AG04450 (cell line): ENCODE measurements at regions not wholly inside any gene's neighbourhood (a gene's known extent, or its start where the extent isn't known, plus 50 kb on each side); places are given as distances from the start of the nearest gene placed in this dataset.

ENCODE experiments used
- CTCF ChIA-PET: fragments of 300-600, 350-600 bp; formaldehyde crosslinking; extraction: SDS; loops from one replicate; lab custom pipeline; 2022; ENCODE audit warnings: antibody characterized with exemption, inconsistent platforms; lab: Charles Lee
- POLR2A ChIA-PET: fragments of 350-600 bp; formaldehyde crosslinking; extraction: SDS; loops from one replicate; lab custom pipeline; 2021; ENCODE audit warnings: antibody characterized with exemption, inconsistent platforms; lab: Yijun Ruan, JAX
- DNase-seq: peaks from one replicate; pipeline ENCODE4 v3.0.0-alpha.2; 2011; ENCODE audit warnings: low read depth, low spot score
- H3K27ac ChIP-seq: one replicate; pipeline ENCODE4 v1.5.1; 2012; ENCODE audit warnings: low read depth, low read length, control low read depth
- H3K27me3 ChIP-seq: one replicate; pipeline ENCODE4 v1.6.0; 2012; ENCODE audit warnings: low read length; ENCODE audit not compliant: control insufficient read depth, insufficient read depth
- H3K4me3 ChIP-seq: 2 replicates; pipeline ENCODE4 v1.5.1; 2011; ENCODE audit warnings: mild to moderate bottlenecking, low read depth, low read length, control low read depth
- H3K9me3 ChIP-seq: 2 replicates; pipeline ENCODE4 v1.5.1; 2012; ENCODE audit warnings: low read length; ENCODE audit not compliant: control insufficient read depth, insufficient read depth
- TF ChIP-seq, protein P1 (sequence below): IDR thresholded peaks from 2 replicates; pipeline ENCODE4 v1.5.1; 2011; ENCODE audit warnings: low read depth, low read length, control low read depth, inconsistent platforms

DNA sequence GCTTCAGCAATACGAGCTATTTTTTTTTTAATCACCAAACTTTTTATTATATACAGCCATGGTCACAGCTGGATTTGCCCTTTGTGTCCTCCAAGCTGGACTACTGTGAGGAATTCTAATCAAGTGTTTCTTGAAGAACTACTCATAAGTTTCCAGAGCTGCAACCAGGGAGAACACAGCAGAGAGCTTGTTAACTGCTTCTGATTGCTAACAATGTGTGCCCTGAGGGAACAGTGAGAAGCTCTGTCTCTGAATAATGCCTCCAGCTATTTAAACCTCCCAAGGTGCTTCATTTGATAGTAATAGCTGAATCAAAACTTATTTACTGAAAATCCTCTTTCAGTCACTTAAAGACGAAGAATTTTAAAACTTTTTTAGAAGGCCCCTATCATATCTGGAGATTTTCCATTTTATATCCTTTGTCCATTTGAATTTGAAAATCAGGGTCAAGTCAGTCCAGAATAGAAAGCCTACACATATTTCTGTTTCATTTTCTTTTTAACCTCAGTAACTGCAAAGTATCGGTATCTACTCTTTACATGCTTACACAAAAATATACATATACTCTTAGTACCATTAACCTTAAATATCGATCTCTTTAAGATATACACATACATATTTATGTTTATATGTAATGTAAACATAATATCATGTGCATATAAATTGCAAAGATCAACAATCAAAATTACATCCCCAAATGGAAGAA is 1024.2 kb downstream of the GRM8 start:
- H3K27me3 ChIP-seq, result no peaks in the 10 kb centered on the region
- TF ChIP-seq, protein P1, sequence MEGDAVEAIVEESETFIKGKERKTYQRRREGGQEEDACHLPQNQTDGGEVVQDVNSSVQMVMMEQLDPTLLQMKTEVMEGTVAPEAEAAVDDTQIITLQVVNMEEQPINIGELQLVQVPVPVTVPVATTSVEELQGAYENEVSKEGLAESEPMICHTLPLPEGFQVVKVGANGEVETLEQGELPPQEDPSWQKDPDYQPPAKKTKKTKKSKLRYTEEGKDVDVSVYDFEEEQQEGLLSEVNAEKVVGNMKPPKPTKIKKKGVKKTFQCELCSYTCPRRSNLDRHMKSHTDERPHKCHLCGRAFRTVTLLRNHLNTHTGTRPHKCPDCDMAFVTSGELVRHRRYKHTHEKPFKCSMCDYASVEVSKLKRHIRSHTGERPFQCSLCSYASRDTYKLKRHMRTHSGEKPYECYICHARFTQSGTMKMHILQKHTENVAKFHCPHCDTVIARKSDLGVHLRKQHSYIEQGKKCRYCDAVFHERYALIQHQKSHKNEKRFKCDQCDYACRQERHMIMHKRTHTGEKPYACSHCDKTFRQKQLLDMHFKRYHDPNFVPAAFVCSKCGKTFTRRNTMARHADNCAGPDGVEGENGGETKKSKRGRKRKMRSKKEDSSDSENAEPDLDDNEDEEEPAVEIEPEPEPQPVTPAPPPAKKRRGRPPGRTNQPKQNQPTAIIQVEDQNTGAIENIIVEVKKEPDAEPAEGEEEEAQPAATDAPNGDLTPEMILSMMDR, result no peak
- no peak for DNase-seq
- ChIA-PET POLR2A (no interaction called here), CTCF (no interaction called here)
- peaks cover 8% of the 10 kb centered on the region for H3K9me3 ChIP-seq
- H3K27ac ChIP-seq, result no peak overlapping the region
- H3K4me3 ChIP-seq, result no peak overlapping the region

DNA sequence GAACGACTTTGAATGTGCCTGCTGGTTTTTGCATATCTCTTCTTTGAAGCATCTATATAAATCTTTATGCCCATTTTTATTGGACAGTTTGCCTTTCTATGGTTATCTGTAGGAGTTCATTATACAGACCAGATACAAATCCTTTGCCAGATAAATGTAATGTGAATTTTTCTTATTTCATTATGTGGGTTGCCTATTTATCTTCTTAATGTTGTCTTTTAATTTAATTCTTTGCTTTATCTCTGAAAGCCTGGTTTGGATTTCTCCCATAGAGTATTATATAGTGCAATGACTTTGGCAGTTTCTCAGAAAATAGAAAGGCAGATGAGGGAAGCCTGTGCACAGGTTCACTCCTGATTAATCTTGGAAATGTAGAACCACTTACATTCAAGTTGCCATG is 1025.1 kb downstream of the GRM8 start:
- POLR2A ChIA-PET, result no interaction called here
- Histone ChIP-seq H3K27me3 (no peaks in the 10 kb centered on the region), H3K4me3 (no peak overlapping the region), H3K9me3 (peaks cover 13% of the 10 kb centered on the region), H3K27ac (no peak overlapping the region)
- no peak for DNase-seq
- TF ChIP-seq, protein P1, result no peak
- CTCF ChIA-PET, result no interaction called here

DNA sequence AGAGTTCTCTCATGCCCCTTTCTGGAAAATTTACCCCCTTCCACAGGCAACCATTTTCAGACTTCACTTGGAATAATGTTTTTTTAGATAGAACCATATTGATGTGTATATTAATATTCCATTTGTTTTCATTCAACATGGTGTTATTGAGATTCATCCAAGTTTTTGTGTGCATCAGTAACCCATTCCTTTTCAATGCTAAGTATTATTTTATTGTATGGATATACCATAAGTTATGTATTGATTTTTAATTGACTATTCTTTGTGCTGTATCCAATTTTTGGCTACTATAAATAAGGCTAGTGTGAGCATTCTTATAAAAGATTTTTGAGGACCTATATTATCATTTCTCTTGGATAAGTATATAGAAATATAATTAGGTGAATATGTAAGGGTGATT is 1025.7 kb downstream of the GRM8 start:
- Histone ChIP-seq H3K4me3 (no peak overlapping the region), H3K27ac (no peak overlapping the region), H3K27me3 (no peaks in the 10 kb centered on the region), H3K9me3 (peaks cover 13% of the 10 kb centered on the region)
- no peak for DNase-seq
- POLR2A ChIA-PET, result no interaction called here
- CTCF ChIA-PET, result no interaction called here
- TF ChIP-seq, protein P1, result no peak

DNA sequence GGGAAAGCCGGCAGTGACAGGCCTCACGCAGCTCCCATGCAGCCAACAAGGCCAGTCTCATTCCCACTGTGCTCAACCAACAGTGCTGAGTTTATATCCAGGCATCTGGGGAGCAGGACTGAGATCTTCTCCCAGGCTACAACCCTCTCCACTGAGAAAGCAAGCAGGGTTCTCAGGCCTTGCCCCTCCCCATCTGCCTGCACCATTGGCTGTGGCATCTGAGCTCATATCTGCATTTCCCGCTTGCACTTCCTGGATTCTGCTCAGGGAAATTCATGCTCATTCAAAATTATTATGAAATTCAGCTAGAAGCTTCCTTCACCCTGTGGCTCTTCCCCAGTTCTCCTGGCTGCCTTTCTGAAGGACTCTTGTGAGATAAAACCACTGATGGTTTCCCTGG is 1029.0 kb downstream of the GRM8 start:
- DNase-seq, result no peak
- ChIA-PET CTCF (interaction anchor here (0.7 kb wide), 1 partner anchor 1030 kb away, joined by 3 read pairs; no protein-coding TSS in a partner anchor), POLR2A (no interaction called here)
- Histone ChIP-seq H3K27me3 (no peaks in the 10 kb centered on the region), H3K27ac (no peak overlapping the region), H3K4me3 (no peak overlapping the region), H3K9me3 (peaks cover 13% of the 10 kb centered on the region)
- TF ChIP-seq, protein P1, result no peak

DNA sequence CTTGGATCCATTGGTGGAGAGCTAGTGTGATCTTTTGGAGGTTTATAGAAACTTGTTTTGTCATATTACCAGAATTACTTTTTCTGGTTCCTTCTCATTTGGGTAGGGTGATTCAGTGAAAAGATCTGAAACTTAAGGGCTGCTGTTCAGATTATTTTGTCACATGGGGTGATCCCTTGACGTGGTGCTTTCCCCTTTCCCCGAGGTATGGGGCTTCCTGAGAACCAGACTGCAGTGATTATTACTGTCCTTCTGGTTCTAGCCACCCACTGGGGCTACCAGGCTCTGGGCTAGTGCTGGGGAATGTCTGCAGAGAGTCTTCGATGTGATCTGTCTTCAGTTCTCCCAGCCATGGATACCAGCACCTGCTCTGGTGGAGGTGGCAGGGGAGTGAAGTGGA is 1030.0 kb downstream of the GRM8 start:
- POLR2A ChIA-PET, result no interaction called here
- peaks cover 13% of the 10 kb centered on the region for H3K9me3 ChIP-seq
- H3K4me3 ChIP-seq, result no peak overlapping the region
- TF ChIP-seq, protein P1, result no peak
- CTCF ChIA-PET, result no interaction called here
- DNase-seq, result no peak
- H3K27me3 ChIP-seq, result no peaks in the 10 kb centered on the region
- H3K27ac ChIP-seq, result no peak overlapping the region
